ENCODE measurements at regions not wholly inside any gene's neighbourhood (a gene's known extent, or its start where the extent isn't known, plus 50 kb on each side); places are given as distances from the start of the nearest gene placed in this dataset.

GRCh38 chr3:180420804-180421203, 181.2 kb upstream of the TTC14 start:
- TF ChIP-seq, protein P1, sequence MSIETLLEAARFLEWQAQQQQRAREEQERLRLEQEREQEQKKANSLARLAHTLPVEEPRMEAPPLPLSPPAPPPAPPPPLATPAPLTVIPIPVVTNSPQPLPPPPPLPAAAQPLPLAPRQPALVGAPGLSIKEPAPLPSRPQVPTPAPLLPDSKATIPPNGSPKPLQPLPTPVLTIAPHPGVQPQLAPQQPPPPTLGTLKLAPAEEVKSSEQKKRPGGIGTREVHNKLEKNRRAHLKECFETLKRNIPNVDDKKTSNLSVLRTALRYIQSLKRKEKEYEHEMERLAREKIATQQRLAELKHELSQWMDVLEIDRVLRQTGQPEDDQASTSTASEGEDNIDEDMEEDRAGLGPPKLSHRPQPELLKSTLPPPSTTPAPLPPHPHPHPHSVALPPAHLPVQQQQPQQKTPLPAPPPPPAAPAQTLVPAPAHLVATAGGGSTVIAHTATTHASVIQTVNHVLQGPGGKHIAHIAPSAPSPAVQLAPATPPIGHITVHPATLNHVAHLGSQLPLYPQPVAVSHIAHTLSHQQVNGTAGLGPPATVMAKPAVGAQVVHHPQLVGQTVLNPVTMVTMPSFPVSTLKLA (conservative IDR thresholded peaks at IDR 0.05), result no peak
- TF ChIP-seq CHD4 (IDR thresholded peaks at IDR 0.05; ENCODE audit: insufficient read depth, insufficient replicate concordance, low read depth, low read length, poor library complexity, severe bottlenecking) (no peak), CTCF (IDR thresholded peaks at IDR 0.05 in 2 of 3, conservative IDR thresholded peaks at IDR 0.05 in 1 of 3; ENCODE audit: insufficient read depth in 2 of 3, low read depth in 1 of 3, low read length in 3 of 3) (no peak), NFE2 (IDR thresholded peaks at IDR 0.05; ENCODE audit: low read depth) (no peak), MXI1 (IDR thresholded peaks at IDR 0.05; ENCODE audit: low read depth, low read length) (no peak), FOXP1 (CRISPR knock-in tag; IDR thresholded peaks at IDR 0.05) (no peak), ZKSCAN1 (IDR thresholded peaks at IDR 0.05; ENCODE audit: low read depth, low read length) (no peak), LARP7 (IDR thresholded peaks at IDR 0.05) (no peak), ZNF3 (CRISPR knock-in tag; IDR thresholded peaks at IDR 0.05) (no peak), PRDM10 (IDR thresholded peaks at IDR 0.05; ENCODE audit: partially characterized antibody) (no peak)
